ENCODE measurements at regions not wholly inside any gene's neighbourhood (a gene's known extent, or its start where the extent isn't known, plus 50 kb on each side); places are given as distances from the start of the nearest gene placed in this dataset.
"Not testable (repeated sequence)": the region's sequence is repeated elsewhere in the genome, so short reads cannot be mapped to it uniquely, and the experiment has no call there.

DNA sequence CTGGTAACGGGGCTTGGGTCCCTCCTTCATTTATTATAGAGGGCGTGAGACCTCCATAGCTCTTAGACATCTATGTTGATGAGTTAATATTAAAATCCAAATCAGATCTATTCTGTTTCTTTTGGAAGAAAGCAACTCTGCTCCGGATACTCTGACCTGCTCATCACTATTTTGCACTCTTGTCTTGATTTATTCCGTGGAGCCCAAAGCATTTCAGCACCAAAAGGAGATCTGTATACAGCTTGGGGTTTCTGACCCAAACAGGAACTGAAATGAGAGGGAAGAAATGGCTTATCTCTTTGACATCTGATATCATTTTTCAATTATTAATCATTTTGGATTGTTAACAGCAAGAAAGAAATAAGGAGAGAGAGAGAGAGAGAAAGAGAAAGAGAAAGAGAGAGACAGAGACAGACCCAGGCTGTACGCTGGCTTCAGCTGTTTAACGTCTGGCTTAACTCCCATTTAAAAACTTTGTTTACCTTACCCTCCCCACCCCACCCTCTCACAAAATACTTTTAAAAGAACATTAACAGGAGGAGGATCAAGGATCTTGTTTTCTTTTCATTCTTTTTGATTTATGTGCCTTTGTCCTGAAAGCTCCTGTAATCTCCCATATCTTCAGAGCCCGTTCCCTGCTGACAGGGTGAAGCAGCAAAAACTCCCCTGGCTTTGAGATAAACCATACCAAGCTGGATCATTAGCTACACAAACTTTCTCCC lies 231.4 kb upstream of the TUT7 start:
- in situ Hi-C loops (cut with HindIII; ENCODE audit: low sequenced_read_pairs): no loop called here

DNA sequence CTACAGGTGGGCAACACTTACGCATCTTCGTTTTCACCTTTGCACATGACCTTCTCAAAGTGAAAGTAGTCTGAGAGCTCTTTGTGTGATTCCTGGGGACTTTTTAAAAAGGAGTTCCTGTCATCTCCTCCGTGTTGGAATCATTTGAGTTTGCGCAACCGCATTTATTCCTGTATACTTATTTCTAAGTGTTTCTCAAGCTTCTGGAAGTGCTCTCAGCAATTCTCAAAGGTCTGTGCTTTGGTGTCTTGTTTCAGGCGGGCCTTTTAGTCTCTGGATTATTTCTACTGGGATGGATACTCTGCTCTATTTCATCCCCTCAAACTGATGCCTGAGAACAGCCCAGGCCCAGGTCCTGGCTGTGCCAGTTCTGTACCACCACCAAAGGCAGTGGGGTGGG lies 226.5 kb upstream of the TUT7 start:
- in situ Hi-C loops (cut with HindIII; ENCODE audit: low sequenced_read_pairs): no loop called here

DNA sequence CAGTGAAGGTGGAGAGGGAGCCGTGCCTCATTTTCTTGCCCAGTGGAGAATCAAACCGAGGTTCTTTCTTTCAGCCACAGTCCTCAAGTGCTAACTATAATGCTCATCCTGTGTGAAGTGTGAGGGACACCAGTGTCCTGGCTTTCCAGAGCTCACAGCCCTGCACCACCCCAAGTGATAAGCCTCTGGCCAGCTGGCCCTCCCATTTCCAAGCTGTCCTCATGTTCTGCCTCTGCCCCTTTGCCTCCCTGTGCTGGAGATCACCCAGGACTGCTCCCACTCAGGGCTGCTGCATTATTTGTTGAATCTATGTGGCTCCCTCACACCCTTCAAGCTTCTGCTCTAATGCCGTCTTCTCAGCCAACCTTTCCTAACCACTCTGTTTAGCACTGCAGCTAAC lies 224.5 kb upstream of the TUT7 start:
- in situ Hi-C loops (cut with HindIII; ENCODE audit: low sequenced_read_pairs): no loop called here

DNA sequence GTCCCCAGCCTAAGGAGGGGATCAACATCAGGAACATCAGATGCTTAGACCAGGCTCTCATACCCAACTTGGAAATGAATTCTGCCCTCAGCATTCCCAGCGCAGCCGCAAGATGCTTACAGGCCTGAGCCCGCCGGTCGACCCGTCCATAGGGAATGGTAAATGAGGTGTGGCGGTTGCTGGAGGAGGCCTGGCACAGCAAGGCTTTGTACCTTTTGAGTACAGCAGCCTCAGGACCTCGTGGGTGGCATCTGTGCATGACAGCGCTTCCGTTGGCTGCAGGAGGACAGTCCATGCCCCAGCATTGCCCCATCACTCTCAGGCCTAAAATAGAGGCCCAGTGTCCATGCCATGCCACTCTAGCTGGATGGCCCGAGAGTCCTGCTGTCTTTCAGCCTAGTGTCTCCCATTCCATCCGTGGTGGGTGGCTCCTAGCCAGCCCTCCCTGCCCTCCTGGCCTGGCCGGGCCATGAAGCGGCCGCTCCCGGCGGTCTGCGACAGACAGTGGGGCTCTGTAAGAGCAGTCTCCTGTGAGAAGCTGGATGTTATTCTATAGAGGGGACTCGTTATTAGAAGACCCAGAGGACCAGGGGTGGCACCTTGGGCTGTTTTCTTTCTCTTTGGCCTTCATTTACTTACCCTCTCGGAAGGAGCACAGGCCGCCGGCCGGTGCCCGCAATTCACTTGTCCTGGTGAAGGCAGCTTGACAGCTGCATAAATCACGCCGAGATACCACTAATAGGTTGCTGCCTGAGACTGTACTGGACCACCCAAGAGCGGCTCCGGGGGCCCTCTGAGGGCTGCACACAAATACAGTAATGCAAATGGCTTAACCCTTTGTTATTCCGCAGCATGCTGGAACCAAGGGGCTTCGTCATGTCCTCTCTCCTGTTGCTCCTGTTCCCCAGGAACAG lies 223.5 kb upstream of the TUT7 start:
- in situ Hi-C loops (cut with HindIII; ENCODE audit: low sequenced_read_pairs): no loop called here

DNA sequence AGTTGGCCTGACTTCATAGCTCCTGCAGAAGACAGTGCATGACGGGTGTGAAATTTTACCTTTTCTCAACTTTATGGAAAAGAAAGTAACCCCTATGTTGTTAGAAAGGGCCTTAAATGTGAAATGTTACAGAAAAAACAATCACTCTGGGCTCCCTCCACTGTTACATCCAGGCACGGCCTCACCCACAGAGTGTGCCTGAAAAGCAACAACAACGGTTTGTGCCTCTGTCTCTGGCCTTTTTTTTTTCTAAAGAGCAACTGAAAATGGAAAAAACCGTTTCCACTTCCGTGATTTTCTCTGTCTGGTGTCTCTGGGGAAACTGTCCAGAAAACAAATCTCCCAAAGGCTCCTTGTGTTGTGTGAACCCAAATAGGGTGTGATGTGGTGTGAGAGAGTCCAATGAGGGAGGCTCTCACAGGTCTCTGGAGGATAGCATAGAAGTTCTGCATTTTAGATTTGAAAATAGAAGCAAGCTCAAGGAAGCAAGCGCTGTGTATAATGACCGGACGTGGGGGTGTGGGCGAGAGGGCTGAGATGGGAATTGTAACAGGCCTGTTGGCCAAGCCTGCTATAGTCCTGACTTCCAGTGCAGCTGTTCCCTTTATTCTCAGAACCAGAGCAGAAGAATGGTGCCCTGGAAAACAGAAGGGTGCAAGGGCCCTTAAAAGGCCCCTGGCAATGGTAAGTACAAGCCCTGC lies 221.8 kb upstream of the TUT7 start:
- in situ Hi-C loops (cut with HindIII; ENCODE audit: low sequenced_read_pairs): no loop called here

DNA sequence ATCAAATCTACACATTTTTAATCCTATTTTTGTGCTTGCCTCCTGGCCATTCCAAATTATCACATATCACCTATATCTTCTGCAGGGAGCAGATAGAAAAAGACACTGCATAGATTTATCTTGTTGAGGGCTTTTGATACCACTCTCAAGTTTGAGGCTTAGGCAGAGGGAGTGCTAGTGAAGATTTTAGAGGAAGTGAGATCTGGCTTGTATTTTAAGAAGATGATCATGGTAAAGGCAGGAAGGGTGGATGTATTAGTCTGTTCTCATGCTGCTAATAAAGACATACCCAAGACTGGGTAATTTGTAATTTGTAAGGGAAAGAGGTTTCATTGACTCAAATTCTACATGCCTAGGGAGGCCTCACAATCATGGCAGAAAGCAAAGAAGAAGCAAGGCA lies 220.9 kb upstream of the TUT7 start:
- in situ Hi-C loops (cut with HindIII; ENCODE audit: low sequenced_read_pairs): no loop called here

DNA sequence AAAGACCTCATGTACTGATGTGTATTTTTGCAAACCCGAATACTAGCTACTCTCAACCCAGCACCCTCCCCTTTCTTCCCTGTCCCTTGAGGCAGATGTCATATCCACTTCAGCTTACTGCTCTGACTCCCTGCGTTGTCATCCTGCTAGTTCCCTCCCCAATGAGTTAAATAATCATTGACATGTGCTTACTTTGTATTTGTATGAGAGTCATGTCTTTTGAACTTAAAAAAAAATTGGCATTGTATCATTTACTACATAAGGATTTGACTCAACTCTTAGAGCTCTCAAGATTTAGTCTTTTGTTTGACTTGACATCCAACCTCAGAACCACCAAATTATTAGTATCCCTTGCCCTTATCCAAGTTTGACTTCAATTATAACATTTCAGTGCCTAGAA lies 219.7 kb upstream of the TUT7 start:
- in situ Hi-C loops (cut with HindIII; ENCODE audit: low sequenced_read_pairs): no loop called here

DNA sequence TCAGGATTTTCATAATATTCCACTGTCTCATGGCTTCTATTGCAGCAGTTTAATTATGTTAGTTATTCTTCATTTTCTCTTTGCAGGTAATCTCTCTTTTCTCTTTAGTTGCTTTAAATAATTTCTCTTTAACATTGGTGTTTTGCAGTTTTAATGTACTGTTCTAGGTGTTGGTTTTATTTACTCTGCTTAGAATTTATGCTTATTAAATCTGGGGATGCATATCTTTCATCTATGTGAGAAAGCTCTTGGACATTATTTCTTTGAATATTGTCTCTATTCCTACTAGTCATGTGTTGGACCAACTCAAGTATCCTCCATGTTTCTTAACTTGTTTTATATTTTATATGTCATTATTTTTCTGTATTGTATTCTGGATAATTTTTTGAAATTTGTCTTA lies 218.7 kb upstream of the TUT7 start:
- in situ Hi-C loops (cut with HindIII; ENCODE audit: low sequenced_read_pairs): no loop called here

DNA sequence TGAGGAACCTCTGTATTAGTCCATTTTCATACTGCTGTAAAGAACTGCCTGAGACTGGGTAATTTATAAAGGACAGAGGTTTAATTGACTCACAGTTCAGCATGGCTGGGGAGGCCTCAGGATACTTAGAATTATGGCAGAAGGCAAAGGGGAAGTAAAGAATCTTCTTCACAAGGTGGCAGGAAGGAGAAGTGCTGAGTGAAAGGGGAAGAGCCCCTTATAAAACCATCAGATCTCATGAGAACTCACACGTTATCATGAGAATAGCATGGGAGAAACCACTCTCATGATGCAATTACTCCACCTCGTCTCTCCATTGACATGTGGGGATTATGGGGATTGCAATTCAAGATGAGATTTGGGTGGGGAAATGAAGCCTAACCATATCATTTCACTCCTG lies 211.4 kb upstream of the TUT7 start:
- in situ Hi-C loops (cut with HindIII; ENCODE audit: low sequenced_read_pairs): not testable (repeated sequence)

DNA sequence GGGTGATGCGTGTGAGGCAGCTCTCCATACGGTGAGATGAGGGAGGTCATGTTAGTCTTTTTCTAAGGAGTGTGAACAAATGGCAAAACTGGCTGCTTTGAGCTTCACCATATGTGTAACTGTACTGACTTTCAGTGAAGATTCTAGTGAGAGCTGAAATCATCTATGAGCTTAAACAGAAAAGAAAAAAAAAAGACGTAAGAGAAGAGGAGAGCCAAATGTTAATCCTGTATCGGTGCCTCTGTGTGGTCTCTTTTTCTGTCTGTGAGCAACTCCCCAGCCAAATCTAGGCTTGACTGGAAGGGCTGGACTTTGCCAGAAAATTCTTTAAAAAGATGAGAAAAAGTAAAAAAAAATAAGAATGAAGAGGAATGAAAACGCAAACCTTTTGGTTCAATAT lies 209.7 kb upstream of the TUT7 start:
- in situ Hi-C loops (cut with HindIII; ENCODE audit: low sequenced_read_pairs): loop anchor here (5.0 kb wide), 1 partner anchor 58 kb away; no protein-coding TSS in a partner anchor

DNA sequence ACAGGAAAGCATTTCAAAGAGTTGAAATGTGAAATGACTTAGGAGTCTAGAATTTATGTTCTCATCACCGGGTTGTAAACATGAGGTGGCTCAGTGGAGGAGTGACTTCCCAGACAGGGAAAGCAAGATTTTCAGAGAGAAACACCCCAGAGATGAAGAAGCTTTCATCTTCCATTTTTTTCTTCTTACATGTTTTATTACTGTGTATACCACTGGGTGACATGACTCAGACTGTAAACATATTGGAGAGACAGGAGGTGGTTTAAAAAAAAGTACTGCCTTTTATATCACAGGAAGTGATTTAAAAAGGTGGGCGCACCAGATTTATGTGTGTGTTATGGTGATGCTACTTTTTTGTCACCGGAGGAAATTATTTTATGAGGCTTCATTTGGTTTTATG lies 209.1 kb upstream of the TUT7 start:
- in situ Hi-C loops (cut with HindIII; ENCODE audit: low sequenced_read_pairs): loop anchor here (5.0 kb wide), 1 partner anchor 59 kb away; no protein-coding TSS in a partner anchor

DNA sequence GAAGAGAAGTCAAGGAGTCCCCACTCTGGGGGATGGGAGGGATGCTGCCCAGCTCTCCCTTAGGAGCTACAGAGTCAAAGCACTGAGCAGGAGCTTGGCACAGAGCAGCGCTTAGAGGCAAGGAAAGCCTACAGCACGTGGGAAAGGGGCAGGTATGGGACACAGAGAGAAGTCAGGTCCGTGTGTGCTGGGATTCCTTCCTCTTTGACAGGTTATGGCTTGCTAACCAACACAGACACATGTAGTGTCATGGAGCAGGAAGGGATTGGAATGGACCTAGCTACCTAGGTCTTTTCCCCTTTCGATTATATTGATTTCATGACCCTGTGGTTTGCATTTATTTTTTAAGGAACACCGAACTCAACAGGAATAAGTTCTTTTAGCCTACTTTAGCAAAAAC lies 208.5 kb upstream of the TUT7 start:
- in situ Hi-C loops (cut with HindIII; ENCODE audit: low sequenced_read_pairs): loop anchor here (5.0 kb wide), 1 partner anchor 60 kb away; no protein-coding TSS in a partner anchor

DNA sequence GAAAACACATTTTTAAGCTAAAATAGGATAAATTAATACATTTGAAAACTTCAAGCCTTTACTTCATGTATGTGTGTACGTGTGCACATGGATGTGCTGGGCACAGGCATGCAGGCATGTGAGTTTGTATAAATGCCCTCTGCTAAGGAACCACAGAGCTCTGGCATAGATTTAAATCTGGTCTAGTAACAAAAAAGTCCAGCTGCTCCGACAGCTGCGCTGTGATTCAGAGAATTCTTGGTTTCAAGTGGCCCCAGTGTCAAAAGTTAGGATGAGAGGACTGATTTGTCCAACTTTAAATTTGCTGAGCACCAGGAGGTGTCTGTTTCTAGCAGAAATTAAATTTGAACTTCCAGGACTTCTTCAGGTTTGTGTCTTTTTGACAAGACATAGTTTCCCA lies 203.7 kb upstream of the TUT7 start:
- in situ Hi-C loops (cut with HindIII; ENCODE audit: low sequenced_read_pairs): no loop called here

DNA sequence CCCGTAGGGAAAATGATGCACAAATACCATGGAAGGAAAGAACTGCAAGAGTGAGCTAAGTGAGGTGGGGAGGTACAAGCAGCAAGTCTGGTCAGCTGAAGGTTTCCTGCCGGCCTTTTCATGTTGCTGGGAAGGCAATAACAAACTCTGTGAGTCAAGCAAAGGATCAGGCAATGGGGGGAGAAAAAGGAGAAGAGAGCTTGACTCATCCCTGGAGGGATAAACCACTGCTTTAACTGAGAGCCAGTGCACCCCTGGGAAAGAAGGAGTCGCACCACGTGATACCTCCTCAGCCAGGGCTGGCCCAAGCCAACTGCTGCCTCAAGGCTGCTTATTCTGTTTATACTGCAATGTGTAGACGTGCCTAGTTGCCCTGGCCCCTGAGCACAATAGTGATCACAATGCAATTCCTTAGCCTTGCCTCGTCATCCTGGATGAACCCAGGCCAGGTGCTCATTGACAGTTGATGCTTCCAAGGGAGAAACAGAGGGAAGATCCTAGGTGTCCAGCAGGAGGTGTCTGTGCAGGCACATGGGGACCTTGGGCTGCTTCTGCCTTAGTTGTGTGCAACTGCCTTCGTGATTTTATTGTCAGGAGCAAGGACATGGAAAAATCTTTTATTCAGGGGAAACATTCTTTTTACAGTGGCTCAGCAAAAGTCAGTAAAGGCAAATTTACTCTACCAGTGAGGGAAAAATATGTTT lies 203.0 kb upstream of the TUT7 start:
- in situ Hi-C loops (cut with HindIII; ENCODE audit: low sequenced_read_pairs): no loop called here

DNA sequence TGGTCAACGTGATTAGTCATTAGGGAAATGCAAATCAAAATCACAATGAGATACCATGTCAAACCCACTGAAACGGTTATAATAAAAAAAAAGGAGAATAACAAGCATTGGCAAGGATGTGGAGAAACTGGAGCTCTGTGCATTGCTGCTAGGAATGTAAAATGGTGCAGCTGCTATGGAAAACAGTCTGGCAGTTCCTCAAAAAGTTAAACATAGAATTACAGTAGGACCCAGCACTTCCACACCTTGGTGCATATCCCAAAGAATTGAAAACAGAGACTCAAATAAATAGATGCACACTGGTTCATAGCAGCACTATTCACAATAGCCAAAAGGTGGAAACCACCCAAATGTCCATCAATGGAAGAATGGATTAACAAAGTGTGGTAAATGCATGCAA lies 201.5 kb upstream of the TUT7 start:
- in situ Hi-C loops (cut with HindIII; ENCODE audit: low sequenced_read_pairs): no loop called here

DNA sequence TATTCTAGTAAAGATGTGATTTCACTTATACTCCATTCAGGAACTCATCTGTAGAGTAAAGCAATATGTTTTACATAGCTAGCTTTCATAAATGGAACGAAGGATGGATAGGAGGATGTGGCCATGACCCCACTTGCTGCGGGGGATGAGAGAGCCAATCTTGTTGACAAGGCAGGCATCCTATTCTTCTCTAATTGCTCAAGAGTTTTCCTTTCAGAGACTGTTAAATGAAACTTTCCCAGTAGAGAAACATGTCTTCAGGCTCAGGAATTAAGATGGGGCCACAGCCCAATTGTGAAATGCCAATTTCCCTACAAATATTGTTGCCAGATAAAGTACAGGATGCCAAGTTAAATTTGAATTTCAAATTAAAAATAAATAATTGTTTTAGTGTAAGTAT lies 196.2 kb upstream of the TUT7 start:
- in situ Hi-C loops (cut with HindIII; ENCODE audit: low sequenced_read_pairs): no loop called here

DNA sequence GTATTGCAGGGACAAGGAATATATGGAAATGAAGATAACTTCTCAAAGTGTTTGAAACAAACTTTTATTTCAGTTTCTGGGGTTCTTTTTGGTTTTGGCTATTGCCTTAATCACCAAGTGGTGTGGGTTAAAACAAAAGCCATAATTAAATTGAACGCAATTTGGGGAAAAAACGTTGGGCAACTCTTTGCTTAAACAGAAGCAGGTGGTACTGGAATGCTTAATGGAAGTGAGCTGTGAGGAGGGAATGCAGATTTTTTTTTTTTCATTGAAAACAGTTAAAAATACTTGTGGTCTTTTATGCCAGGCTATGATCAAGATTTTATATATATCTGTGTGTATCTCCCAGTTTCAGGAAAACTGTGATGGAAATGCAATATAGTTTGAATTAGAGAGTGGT lies 195.7 kb upstream of the TUT7 start:
- in situ Hi-C loops (cut with HindIII; ENCODE audit: low sequenced_read_pairs): no loop called here

DNA sequence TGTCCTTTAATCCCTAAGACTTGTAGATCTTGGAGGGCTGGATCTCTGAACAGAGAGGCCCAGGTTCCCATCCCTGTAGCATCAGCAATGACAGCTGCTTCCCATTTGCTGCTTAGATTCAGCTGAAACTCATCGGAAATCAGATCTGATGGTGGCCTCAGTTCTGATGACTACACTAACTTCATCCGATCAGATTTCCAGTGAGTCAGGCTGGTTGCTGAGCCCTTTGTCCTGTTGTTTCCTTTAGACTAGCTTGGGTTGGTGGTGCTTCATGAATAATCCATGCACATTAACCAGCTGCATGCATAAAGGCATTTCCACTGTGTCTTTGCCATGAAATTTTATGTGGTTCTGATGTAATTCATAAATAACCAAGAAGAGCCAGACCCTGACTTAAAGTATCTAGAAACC lies 195.2 kb upstream of the TUT7 start:
- in situ Hi-C loops (cut with HindIII; ENCODE audit: low sequenced_read_pairs): no loop called here

DNA sequence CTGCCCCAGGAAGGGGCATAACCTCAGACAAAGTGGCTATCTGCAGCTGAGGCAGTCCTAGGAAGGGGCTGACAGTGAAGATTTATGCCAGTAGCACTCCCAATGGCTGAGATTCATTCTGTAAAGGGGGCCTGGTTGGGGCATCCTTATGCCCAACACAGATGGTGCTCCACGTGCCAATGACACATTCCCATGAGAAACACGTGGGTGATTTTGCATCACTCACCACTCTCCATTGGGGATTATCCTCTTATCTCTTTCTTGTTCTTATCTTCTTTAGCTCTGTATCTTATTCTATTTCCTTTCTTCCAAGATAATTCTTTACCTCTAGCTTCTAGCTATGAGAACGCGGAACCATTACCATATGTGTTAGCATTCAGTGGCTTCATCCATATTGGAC lies 194.0 kb upstream of the TUT7 start:
- in situ Hi-C loops (cut with HindIII; ENCODE audit: low sequenced_read_pairs): no loop called here

DNA sequence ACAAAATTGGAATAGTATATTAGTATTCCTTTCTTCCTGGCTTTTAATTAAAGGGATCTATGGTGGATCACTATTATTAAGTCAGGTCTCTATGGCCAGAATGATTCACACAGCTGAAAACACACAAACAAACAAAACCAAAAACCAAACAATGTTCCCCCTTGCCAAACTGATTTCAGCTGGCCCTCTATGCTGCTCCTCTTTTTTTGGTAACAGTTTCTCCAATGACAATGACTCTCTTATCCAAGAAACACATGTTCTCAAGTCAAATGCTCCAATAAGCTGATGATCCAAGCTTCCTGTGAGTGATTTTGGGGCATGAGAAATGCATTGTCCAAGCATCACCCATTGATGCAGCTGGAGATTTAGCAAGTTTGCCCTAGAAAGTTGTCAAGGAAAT lies 193.4 kb upstream of the TUT7 start:
- in situ Hi-C loops (cut with HindIII; ENCODE audit: low sequenced_read_pairs): no loop called here

DNA sequence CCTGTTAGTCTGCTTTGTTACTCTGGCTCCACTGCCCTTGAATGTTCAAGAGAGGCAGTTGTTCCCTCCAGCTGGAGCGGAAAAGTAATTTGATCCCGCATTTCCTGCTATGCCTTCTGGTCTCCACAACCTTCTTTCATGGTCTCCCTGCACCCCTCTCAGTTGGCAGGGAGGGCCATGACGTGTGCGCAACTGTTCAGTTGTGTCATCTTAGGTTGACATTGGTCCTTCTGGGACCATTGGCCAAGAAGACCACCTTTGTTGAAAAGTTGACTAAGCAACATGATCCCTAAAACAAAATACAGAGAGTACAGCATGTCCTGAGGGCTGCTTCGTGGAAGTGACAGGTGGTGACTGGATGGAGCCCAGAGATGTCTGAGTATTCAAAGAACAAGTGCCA lies 192.5 kb upstream of the TUT7 start:
- in situ Hi-C loops (cut with HindIII; ENCODE audit: low sequenced_read_pairs): no loop called here
